ENCODE measurements at regions not wholly inside any gene's neighbourhood (a gene's known extent, or its start where the extent isn't known, plus 50 kb on each side); places are given as distances from the start of the nearest gene placed in this dataset.

- no peak overlapping the region for H3K4ac ChIP-seq (ENCODE audit: low read depth, low read length)
- H3K18ac ChIP-seq (ENCODE audit: insufficient read length, low read depth, low read length) = no peak overlapping the region
- H2AK5ac ChIP-seq (ENCODE audit: insufficient read length, low read length) = no peak overlapping the region
- no peak overlapping the region for H3K9ac ChIP-seq (ENCODE audit: extremely low read depth, insufficient read length, low read length)
- H3K23me2 ChIP-seq (ENCODE audit: insufficient read length, low read depth, low read length, poor library complexity, severe bottlenecking) = no peaks in the 10 kb centered on the region
- H3K79me2 ChIP-seq (ENCODE audit: insufficient read depth, low read length) = no peaks in the 10 kb centered on the region
- peak; percentile 67 for DNase-seq
- Mint-ChIP-seq H3K36me3 (ENCODE audit: insufficient read depth in 1 of 3, low read depth in 3 of 3) (no peaks in the 10 kb centered on the region), H3K27ac (no peak overlapping the region), H3K27me3 (ENCODE audit: low read depth) (peaks cover 32% of the 10 kb centered on the region), H3K9me3 (no peaks in the 10 kb centered on the region), H3K4me1 (peaks cover 2 to 4% of the 10 kb centered on the region in 2 experiments; a peak in 2 of 4 replicates), H3K4me3 (no peak overlapping the region)
- no peak overlapping the region for H3T11ph ChIP-seq (ENCODE audit: low read length)
- H3K4me2 ChIP-seq (ENCODE audit: insufficient read depth, insufficient read length, low read length) = no peak overlapping the region
- H2BK20ac ChIP-seq (ENCODE audit: low read depth, low read length, poor library complexity, severe bottlenecking) = no peak overlapping the region
- no peak overlapping the region for H3K23ac ChIP-seq (ENCODE audit: insufficient read length, low read depth, low read length)
- no peak overlapping the region for H4K5ac ChIP-seq (ENCODE audit: insufficient read length, low read depth, low read length)
- H4K91ac ChIP-seq (ENCODE audit: insufficient read length, low read depth, low read length) = no peak overlapping the region
- no peaks in the 10 kb centered on the region for H3K4me1 ChIP-seq (ENCODE audit: insufficient read depth, low read length)
- no peaks in the 10 kb centered on the region; the same call in 1 of the 2 replicates for H3K27me3 ChIP-seq (ENCODE audit: insufficient read depth, low read length)
- no peak overlapping the region for H2BK15ac ChIP-seq (ENCODE audit: low read depth, low read length)
- no peak overlapping the region for H2AFZ ChIP-seq (ENCODE audit: low read length)
- H3K79me1 ChIP-seq (ENCODE audit: insufficient read depth, low read depth, low read length, poor library complexity, severe bottlenecking) = no peaks in the 10 kb centered on the region
- H4K8ac ChIP-seq (replicated peaks; ENCODE audit: insufficient read length, low read depth, low read length) = no peak overlapping the region
- H3K56ac ChIP-seq (ENCODE audit: insufficient read length, low read depth, low read length) = no peak overlapping the region
- H2BK120ac ChIP-seq (ENCODE audit: low read depth, low read length, poor library complexity, severe bottlenecking) = no peak overlapping the region
- no peak overlapping the region for H3K14ac ChIP-seq (ENCODE audit: insufficient read depth, low read length)
- no peak overlapping the region for H2BK5ac ChIP-seq (ENCODE audit: insufficient read length, low read length)
- no peaks in the 10 kb centered on the region for H3K9me3 ChIP-seq (ENCODE audit: control insufficient read depth, low read depth, low read length)
- no peak overlapping the region for H3K27ac ChIP-seq (ENCODE audit: insufficient read length, low read depth, low read length)
- no peak overlapping the region for H2BK12ac ChIP-seq (ENCODE audit: insufficient read length, low read depth, low read length)
- no CpG with 5 or more reads among the region's 1 CpG for WGBS (ENCODE audit: extremely low coverage, insufficient read length, low lambda C conversion rate)
- H4K20me1 ChIP-seq (ENCODE audit: control insufficient read depth, insufficient read depth, insufficient read length) = no peaks in the 10 kb centered on the region
- TF ChIP-seq CTCF (conservative IDR thresholded peaks at IDR 0.05) = no peak
These were observed 79.8 kb upstream of the TMEM132E start for GRCh38 chr17:34499576-34499975.
